Left forelimb (tissue), 1 donor: ENCODE measurements at regions not wholly inside any gene's neighbourhood (a gene's known extent, or its start where the extent isn't known, plus 50 kb on each side); places are given as distances from the start of the nearest gene placed in this dataset.
"Not testable (repeated sequence)": the region's sequence is repeated elsewhere in the genome, so short reads cannot be mapped to it uniquely, and the experiment has no call there.

Experiments
- DNase-seq: peaks from one replicate; pipeline ENCODE4 v3.0.0-alpha.2; 2018; ENCODE audit warnings: low spot score

GRCh38 chr1:178607718-178608408 lies 95.0 kb downstream of the TEX35 start:
- DNase-seq = no peak

- DNase-seq = no peak
Observed at GRCh38 chr1:178609015-178609414, 96.1 kb downstream of the TEX35 start.

GRCh38 chr1:178610690-178611410 lies 97.9 kb downstream of the TEX35 start:
- DNase-seq = not testable (repeated sequence)

GRCh38 chr1:178612261-178612660 lies 99.4 kb downstream of the TEX35 start:
- DNase-seq = no peak

DNA sequence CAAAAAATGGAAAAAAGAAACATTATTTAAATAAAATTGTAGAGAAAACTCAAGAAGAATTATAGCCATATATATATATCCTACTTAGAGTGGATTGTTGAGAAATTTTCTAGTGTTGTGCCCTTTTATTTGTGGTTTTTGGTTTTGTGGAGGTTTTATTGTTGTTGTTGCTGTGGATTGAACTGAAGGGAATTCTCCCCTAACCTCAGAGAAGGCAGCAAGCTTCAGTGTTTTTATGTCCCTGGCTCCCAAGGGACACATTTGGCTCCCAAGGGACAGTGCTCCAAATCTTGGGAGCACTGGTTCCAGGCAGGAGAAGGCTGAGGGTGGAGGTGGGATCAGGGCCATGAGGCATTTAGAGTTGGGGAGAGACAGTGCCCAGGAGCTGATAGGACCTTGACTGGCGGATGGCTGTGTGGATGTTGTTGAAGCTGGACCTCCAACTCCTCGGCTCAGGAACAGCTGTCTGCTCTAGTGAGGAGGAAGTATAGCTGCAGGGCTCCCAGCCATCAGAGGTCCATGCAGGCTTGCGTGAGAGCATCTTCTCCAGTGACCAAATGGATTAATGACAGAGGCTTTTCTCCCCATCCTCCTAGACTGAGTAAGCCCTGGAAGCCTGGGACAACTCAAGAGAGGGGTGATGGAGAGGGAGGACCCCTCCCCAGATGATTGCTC lies 100.5 kb downstream of the TEX35 start:
- DNase-seq = no peak

DNA sequence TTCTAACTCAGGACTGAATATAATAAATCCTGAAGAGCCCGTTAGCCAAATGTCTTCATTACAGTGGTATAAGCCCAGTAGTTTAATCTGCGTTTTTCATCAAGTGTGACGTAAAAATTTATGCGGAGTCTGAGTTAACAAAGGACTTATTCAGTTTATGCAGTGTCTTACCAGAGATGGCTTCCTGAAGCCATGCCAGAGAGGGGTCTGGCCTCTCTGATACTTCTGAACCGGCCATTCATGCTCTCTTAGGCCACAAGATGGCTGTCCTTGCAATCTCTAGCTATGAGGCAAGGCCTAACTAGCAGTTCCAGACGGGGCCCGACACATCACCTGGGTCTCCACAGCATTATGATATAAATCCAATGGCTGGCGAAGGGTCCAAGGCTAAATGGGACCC lies 101.4 kb downstream of the TEX35 start:
- DNase-seq = no peak

DNA sequence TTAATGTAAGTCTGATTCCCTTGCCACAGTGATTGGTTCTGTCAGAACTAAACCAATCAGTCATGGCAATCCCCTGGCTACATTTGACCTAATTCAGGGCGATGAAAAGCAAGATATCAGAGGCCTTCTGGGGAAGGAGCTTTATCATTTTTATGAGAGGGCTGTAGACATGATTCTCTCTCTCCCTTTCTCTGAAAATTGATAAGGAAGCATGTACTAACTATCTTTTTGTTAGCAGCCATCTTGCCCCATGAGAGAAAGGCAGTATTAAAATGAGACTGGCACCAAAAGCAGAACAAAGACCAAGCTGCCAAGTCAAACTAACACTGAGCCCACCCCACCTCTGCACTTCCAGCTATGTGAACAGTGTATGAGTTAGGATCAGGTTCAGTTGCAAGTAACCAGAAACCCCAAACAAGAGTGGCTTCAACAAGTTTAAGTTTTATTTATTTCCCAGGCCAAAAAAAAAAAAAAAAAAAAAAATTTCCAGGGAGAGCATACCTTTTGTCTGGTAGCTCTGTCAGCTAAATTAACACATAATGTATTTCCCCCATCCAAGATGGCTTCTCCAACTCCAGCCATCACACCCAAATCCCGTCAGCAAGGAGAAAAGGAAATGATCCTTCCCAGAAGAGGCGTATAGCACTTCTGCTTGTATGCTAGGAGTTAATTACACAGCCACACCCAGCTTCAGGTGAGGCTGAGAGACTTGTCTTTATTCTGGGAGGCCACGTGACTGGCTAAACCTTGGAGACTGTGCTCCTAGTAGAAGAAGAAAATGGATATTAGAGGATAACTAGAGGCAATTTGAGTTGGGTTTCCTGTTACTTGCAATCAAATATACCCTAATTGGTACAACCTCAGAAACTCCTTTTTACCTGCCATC lies 105.8 kb upstream of the RALGPS2 start:
- no peak for DNase-seq

DNA sequence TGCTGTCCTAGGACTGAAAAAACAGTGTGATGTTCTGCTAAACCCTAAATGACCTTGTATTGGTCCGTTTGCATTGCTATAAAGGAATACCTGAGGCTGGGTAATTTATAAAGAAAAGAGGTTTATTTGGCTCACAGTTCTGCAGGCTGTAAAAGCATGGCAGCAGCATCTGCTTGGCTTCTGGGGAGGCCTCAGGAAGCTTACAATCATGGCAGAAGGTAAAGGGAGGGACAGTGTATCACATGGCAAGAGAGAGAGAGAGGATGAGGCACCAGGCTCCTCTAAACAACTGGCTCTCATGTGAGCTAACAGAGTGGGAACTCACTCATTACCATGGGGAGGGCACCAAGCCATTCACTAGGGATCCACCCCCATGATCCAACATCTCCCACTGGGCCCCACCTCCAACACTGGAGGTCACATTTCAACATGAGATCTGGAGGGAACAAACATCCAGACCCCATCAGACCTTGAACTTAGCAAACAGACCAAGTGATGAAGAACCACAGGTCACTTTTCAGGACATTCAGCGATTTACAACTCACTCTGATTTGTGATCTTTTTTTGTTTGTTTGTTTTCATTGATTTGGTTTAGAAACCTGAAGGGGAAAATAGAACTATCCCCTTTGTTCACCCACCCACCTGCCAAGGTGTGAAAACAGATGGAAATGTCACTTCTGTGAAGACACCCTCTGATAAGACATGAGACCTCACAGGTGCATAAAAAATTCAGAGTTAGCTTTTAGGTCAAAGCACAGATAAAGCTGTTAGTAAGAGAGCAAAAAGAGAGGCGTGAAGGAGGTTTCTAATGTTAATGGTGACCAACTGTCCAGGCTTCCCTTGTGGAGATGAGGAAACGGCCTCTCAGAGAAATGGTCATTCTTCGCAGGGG lies 104.2 kb upstream of the RALGPS2 start:
- DNase-seq = no peak

DNA sequence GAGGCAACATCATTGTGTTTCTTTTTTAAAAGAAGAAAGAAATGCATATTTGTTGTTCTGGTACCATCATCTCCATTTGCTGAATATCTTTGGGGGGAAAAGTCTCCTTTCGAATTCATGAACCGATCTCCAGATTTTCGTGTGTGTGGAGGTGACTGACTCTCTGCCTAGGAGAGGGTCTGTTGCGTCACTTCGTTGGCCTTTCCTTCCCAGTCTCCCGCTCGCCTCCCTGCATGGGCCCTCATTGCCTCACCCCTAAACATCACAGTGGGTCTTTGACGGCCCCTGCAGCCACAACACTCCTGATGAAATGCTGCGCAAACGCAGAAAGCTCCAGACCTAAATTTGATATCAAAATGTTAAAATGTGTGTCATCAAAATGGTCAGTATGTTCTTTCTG lies 103.2 kb upstream of the RALGPS2 start:
- peak; percentile 11 for DNase-seq

DNA sequence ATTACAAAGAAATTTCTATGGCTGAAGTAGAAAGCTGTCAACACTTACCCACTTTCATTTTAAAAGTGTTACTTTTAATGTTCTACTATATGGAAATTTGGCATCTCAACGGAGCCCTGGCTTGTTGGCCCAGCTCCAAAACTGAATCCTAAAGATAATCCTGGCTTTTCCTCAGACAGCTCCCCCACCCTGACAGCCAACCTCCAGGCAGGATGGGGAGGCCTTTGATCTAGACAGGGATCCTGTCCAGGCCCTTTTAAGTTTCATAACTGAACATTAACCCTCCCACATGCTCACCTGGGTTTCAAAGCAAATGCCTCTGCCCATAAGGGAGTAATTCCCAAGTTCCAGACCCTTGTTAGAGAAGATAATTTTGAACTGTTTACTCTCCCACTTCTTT lies 99.3 kb upstream of the RALGPS2 start:
- DNase-seq = peak; percentile 30

DNA sequence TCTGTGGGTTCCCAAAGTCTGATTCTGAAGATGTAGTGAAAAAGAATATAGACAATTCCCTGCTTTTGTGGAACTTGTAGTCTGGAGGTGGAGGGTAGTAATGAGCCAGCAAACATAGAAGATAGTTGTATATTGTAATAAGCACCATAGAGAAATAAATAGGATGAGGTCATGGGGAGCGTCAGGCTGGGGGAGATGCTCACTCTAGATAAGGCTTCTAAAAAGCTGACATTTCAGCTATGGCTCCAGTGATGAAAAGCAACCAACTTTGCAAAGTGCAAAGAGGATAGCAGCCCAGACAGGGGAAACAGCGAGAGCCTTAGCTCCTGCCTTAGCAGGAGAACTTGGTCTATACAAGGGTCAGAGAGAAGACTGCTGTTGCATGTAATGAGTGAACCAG lies 98.0 kb upstream of the RALGPS2 start:
- DNase-seq = no peak

- peak; percentile 20 for DNase-seq
Observed at GRCh38 chr1:178628637-178629251, 96.3 kb upstream of the RALGPS2 start.

- DNase-seq = no peak
Observed at GRCh38 chr1:178629252-178630154, 95.5 kb upstream of the RALGPS2 start.

DNA sequence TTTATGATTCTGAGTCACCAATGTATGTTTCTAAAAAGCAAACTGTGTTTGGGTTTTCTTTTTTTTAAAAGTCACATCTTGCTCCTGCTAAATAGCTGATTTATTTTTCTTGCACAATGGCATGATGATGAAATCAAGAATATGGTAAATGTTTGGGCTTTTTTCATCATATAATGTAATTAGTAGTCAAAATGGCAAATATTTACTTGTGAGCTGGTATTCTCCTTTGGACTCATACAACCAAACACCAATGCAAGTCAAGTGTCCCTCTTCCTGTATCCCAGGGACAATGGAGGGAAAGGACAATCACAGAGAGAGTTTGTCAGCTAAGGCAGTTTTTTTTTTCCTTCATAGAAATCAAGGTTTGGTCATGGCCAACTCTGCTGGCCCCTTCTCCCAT lies 94.6 kb upstream of the RALGPS2 start:
- DNase-seq = no peak

DNA sequence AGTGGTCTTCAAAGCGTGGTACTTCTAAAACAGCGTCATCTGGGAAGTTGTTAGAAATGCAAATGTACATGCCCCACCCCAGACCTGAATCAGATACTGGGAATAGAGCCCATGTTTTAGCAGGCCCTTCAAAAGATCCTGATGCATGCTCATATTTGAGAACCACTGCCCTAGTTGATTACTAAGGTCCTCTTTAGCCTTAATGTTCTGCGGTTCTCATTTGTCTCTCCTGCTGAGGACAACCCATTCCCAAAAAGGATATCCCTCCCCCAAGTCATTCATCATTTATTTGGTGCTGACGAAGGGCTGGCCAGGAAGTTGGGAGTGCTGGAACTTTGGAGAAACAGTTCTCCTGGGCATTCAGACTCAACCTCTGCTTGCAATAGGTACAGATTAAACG lies 92.4 kb upstream of the RALGPS2 start:
- DNase-seq = no peak

- no peak for DNase-seq
Observed at GRCh38 chr1:178633056-178633455, 92.0 kb upstream of the RALGPS2 start.

DNA sequence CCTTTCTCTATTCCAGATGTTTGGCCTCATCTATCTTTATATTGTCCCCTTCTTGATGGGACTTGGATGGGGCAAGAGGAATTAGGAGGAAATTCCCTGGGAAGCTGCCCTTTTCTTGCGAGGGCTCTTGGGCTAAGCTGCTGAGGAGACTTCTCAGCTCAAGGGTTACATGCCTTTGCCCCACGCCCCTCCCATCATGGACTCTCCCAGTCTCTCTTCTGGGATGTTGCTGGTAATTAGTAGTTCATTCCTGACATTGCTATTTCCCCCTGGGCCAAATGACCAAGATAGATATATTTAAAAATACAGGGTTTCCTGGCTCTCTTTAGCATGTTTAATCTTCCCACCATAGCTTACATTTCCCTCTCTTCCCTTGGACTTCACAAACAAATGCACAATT lies 90.6 kb upstream of the RALGPS2 start:
- DNase-seq = no peak

- DNase-seq = no peak
Observed at GRCh38 chr1:178637841-178638240, 87.2 kb upstream of the RALGPS2 start.

- DNase-seq = no peak
Observed at GRCh38 chr1:178639326-178639725, 85.7 kb upstream of the RALGPS2 start.

DNA sequence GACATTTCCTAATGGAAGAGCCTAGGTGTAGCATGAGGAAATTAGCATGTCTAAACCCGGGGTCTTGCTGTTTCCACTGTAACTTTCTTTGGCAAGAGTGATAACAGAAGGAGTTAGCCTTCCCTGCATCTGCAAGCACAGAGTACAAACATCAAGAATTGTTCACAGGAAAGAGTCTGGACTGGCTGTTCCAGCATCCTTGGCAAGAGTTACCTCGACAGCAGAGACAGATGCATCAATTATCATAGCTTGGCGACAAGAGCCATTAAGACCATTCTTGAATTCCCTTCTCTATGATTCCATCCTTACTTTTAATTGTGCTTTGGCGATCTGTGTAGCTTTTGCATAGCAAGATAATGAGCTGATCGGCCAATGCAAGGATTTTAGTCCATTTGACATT lies 82.8 kb upstream of the RALGPS2 start:
- no peak for DNase-seq
